Suprapubic skin (tissue), 3 donors: ENCODE measurements at regions not wholly inside any gene's neighbourhood (a gene's known extent, or its start where the extent isn't known, plus 50 kb on each side); places are given as distances from the start of the nearest gene placed in this dataset.

ENCODE experiments used
- EP300 ChIP-seq: sonication (generic); formaldehyde crosslinking; IDR thresholded peaks from one replicate; pipeline ENCODE4 v1.6.1; 2017; ENCODE audit warnings: antibody characterized with exemption
- POLR2A ChIP-seq, 2 donors: fragments of 450-650 bp; IDR thresholded peaks; one replicate each; pipeline ENCODE4 v1.6.1; 2017; ENCODE audit warnings: antibody characterized with exemption in 2 of 2, mild to moderate bottlenecking in 2 of 2, moderate library complexity in 2 of 2
- TF ChIP-seq, protein P1 (sequence below), 2 donors: fragments of 200-600 bp in 1 of 2; fragments of 450-650 bp in 1 of 2; sonication (generic) in 1 of 2; IDR thresholded peaks; one replicate each; pipeline ENCODE4 v1.5.1; 2016 to 2019; ENCODE audit warnings: antibody characterized with exemption in 2 of 2, mild to moderate bottlenecking in 1 of 2, moderate library complexity in 1 of 2

DNA sequence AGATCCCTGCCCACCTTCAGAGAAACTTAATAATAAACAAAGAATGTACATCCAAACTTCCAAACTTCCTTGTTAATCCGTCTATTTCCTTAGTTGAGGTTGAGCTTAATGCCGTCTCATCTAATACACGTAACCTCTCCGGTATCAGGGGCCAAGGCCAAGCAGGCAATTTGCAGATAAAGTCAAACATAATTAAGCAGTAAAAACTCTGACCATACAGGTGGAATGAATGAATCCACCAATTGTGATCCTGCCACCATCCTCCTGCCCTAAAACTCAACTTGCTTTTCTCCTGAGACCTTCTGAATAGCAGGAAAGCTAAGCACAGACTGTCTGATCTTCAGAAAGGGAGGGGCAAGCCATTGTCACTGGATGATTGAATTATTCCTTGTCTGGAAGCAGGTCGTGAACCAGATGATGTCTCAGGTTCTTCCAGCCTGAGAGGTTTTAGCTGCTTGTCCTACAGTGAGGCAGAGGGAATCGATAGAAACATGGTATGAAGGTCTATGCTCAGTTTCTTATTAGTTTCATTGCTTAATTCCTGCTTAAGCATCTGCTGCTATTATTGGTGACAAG is 1111.8 kb upstream of the EEF2KMT start:
- TF ChIP-seq POLR2A (IDR thresholded peaks at IDR 0.05) (no peak), EP300 (no peak)
- TF ChIP-seq, protein P1, sequence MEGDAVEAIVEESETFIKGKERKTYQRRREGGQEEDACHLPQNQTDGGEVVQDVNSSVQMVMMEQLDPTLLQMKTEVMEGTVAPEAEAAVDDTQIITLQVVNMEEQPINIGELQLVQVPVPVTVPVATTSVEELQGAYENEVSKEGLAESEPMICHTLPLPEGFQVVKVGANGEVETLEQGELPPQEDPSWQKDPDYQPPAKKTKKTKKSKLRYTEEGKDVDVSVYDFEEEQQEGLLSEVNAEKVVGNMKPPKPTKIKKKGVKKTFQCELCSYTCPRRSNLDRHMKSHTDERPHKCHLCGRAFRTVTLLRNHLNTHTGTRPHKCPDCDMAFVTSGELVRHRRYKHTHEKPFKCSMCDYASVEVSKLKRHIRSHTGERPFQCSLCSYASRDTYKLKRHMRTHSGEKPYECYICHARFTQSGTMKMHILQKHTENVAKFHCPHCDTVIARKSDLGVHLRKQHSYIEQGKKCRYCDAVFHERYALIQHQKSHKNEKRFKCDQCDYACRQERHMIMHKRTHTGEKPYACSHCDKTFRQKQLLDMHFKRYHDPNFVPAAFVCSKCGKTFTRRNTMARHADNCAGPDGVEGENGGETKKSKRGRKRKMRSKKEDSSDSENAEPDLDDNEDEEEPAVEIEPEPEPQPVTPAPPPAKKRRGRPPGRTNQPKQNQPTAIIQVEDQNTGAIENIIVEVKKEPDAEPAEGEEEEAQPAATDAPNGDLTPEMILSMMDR (IDR thresholded peaks at IDR 0.05), result no peak
